Trophoblast cell (in vitro differentiated cells and primary cell): ENCODE measurements at regions not wholly inside any gene's neighbourhood (a gene's known extent, or its start where the extent isn't known, plus 50 kb on each side); places are given as distances from the start of the nearest gene placed in this dataset.

Source experiments
- DNase-seq, 2 donors: peaks; one replicate each; pipeline ENCODE4 v3.0.0-alpha.2; 2016
- H2AFZ ChIP-seq: 2 replicates; pipeline ENCODE4 v1.6.1; 2013; ENCODE audit warnings: low read length, moderate library complexity, mild to moderate bottlenecking; ENCODE audit not compliant: insufficient read depth, poor library complexity
- H2AK5ac ChIP-seq: 2 replicates; pipeline ENCODE4 v1.6.1; 2013; ENCODE audit warnings: mild to moderate bottlenecking, low read length
- H2BK120ac ChIP-seq: 2 replicates; pipeline ENCODE4 v1.6.1; 2013; ENCODE audit warnings: low read length, mild to moderate bottlenecking, moderate library complexity; ENCODE audit not compliant: insufficient read depth, poor library complexity
- H2BK12ac ChIP-seq: 2 replicates; pipeline ENCODE4 v1.6.1; 2013; ENCODE audit warnings: mild to moderate bottlenecking, low read length, moderate library complexity
- H2BK5ac ChIP-seq: 2 replicates; pipeline ENCODE4 v1.6.1; 2013; ENCODE audit warnings: low read length, low read depth, moderate library complexity, mild to moderate bottlenecking; ENCODE audit not compliant: poor library complexity
- H3K14ac ChIP-seq: 2 replicates; pipeline ENCODE4 v1.6.1; 2013; ENCODE audit warnings: mild to moderate bottlenecking, low read length
- H3K18ac ChIP-seq: 2 replicates; pipeline ENCODE4 v1.6.1; 2013; ENCODE audit warnings: mild to moderate bottlenecking, low read length
- H3K23ac ChIP-seq: 2 replicates; pipeline ENCODE4 v1.6.1; 2013; ENCODE audit warnings: low read length
- H3K27ac ChIP-seq: 2 replicates; pipeline ENCODE4 v1.5.1; 2013; ENCODE audit warnings: low read depth, mild to moderate bottlenecking, inconsistent platforms, low read length, moderate library complexity
- H3K27me3 ChIP-seq: 2 replicates; pipeline ENCODE4 v1.6.1; 2013; ENCODE audit warnings: inconsistent platforms, mild to moderate bottlenecking, low read length, moderate library complexity; ENCODE audit not compliant: insufficient read depth
- H3K36me3 ChIP-seq, 2 experiments: 1 replicate in 1 of 2; 2 replicates in 1 of 2; pipeline ENCODE4 v1.6.1; 2013; ENCODE audit warnings: low read length in 2 of 2, mild to moderate bottlenecking in 2 of 2, moderate library complexity in 1 of 2; ENCODE audit not compliant: insufficient read depth in 2 of 2, control insufficient read depth in 1 of 2
- H3K4ac ChIP-seq: 2 replicates; pipeline ENCODE4 v1.6.1; 2013; ENCODE audit warnings: low read depth, mild to moderate bottlenecking, low read length, moderate library complexity
- H3K4me1 ChIP-seq, 2 experiments: 1 replicate in 1 of 2; 2 replicates in 1 of 2; pipeline ENCODE4 v1.6.1; 2013; ENCODE audit warnings: low read length in 2 of 2, mild to moderate bottlenecking in 2 of 2, moderate library complexity in 1 of 2; ENCODE audit not compliant: insufficient read depth in 2 of 2, control insufficient read depth in 1 of 2
- H3K4me2 ChIP-seq: 2 replicates; pipeline ENCODE4 v1.6.1; 2013; ENCODE audit warnings: inconsistent platforms, mild to moderate bottlenecking, low read length, moderate library complexity
- H3K4me3 ChIP-seq: 2 replicates; pipeline ENCODE4 v1.5.1; 2013; ENCODE audit warnings: mild to moderate bottlenecking, low read depth, low read length, inconsistent platforms
- H3K79me1 ChIP-seq: one replicate; pipeline ENCODE4 v1.6.1; 2013; ENCODE audit warnings: low read length
- H3K79me2 ChIP-seq: 2 replicates; pipeline ENCODE4 v1.6.1; 2013; ENCODE audit warnings: low read length, mild to moderate bottlenecking; ENCODE audit not compliant: control insufficient read depth, insufficient read depth, poor library complexity
- H3K9ac ChIP-seq: 2 replicates; pipeline ENCODE4 v1.6.1; 2013; ENCODE audit warnings: mild to moderate bottlenecking, low read length
- H3K9me3 ChIP-seq: 2 replicates; pipeline ENCODE4 v1.6.1; 2013; ENCODE audit warnings: low read depth, mild to moderate bottlenecking, control low read depth, inconsistent platforms, low read length; ENCODE audit not compliant: insufficient read depth
- H4K12ac ChIP-seq: 2 replicates; pipeline ENCODE4 v1.6.1; 2013; ENCODE audit warnings: low read depth, mild to moderate bottlenecking, low read length, moderate library complexity
- H4K8ac ChIP-seq: 2 replicates; pipeline ENCODE4 v1.6.1; 2013; ENCODE audit warnings: low read depth, mild to moderate bottlenecking, low read length, moderate library complexity
- H4K91ac ChIP-seq: one replicate; pipeline ENCODE4 v1.6.1; 2013; ENCODE audit warnings: low read depth, mild to moderate bottlenecking, low read length, moderate library complexity
- WGBS: extraction: QIAGEN DNeasy Blood & Tissue Kit; methylation state at CpG from one replicate; pipeline ENCODE4 v1.1.7; 2013; ENCODE audit warnings: missing lambda C conversion rate; ENCODE audit not compliant: insufficient read length, insufficient coverage; ENCODE audit errors: extremely low coverage; 5-methylcytosine and 5-hydroxymethylcytosine counted together

DNA sequence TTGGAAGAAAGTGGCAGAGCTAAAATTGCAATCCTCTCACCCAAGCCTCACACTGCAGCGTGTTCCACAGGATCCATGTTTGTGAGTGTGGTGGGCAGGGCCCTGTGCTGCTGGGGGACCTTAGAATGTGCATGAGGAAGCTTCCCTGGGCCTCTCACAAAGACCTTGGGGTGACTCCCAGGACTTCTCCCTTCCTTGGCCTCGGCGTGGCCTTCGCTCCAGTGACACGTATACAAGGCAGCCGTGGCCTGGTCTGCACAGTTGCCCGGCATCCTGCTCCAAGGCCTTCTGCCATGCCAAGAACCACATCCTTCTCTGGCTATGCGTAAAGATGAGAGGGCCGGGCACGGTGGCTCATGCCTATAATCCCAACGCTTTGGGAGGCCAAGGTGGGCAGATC is 196.4 kb downstream of the UACA start:
- Histone ChIP-seq H2AK5ac (no peak overlapping the region), H3K79me2 (no peaks in the 10 kb centered on the region), H4K12ac (no peak overlapping the region), H3K4me2 (no peak overlapping the region), H2BK5ac (no peak overlapping the region), H2BK12ac (no peak overlapping the region), H3K27ac (no peak overlapping the region), H3K4me3 (no peak overlapping the region), H3K4me1 (no peaks in the 10 kb centered on the region), H3K9ac (no peak overlapping the region), H4K8ac (no peak overlapping the region), H3K9me3 (peaks cover 3% of the 10 kb centered on the region), H3K14ac (no peak overlapping the region), H3K18ac (no peak overlapping the region), H3K23ac (no peak overlapping the region), H3K79me1 (no peaks in the 10 kb centered on the region), H3K27me3 (no peaks in the 10 kb centered on the region), H3K4ac (no peak overlapping the region), H3K36me3 (no peaks in the 10 kb centered on the region), H2BK120ac (no peak overlapping the region), H4K91ac (no peak overlapping the region), H2AFZ (no peak overlapping the region)
- no peak for DNase-seq
- WGBS, result no CpG with 5 or more reads among the region's 11 CpGs

DNA sequence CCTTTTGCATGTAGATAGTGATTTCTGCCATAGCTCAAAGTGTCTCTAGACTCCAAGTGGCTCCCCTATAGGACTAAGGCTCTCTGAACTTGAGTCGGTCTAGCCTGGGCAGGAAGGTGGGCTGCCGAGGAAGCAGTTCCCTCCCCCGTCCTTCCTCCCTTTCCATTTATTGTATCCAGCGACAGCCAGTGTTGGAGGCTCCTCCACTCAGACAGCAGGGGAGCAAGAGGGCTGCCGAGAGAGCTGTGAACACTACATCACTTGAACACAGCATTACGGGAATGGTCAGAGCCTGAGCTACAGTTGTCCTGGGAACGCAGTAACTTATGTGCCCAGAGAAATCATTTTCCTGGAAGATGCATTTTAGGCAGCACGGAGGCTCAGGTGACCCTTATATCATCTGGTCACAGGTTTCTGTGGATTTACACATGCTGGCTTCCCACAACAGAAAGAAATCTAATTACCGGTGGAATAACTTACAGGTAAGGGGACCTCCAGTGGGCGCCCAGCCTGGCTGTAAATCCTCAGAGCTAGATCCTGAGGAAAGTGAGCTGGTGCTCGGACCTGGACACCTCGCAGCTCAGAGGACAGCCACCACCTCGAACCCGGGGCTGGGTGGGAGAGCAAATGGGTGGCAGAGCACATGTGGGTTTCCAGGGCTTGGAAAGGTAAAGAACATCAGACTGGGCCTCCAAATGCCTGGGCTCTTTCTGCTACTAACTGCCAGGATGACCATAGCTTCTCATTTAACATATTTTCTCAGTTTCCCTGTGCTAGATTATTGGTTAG is 197.1 kb downstream of the UACA start:
- Histone ChIP-seq H3K14ac (no peak overlapping the region), H3K23ac (no peak overlapping the region), H3K79me1 (no peaks in the 10 kb centered on the region), H3K27ac (no peak overlapping the region), H3K4me2 (no peak overlapping the region), H3K27me3 (no peaks in the 10 kb centered on the region), H3K9ac (no peak overlapping the region), H2BK5ac (no peak overlapping the region), H4K91ac (no peak overlapping the region), H3K79me2 (no peaks in the 10 kb centered on the region), H2BK120ac (no peak overlapping the region), H3K4ac (no peak overlapping the region), H2AFZ (no peak overlapping the region), H4K12ac (no peak overlapping the region), H2AK5ac (no peak overlapping the region), H3K9me3 (peaks cover 3% of the 10 kb centered on the region), H3K4me3 (no peak overlapping the region), H2BK12ac (no peak overlapping the region), H4K8ac (no peak overlapping the region), H3K36me3 (no peaks in the 10 kb centered on the region), H3K4me1 (no peaks in the 10 kb centered on the region), H3K18ac (no peak overlapping the region)
- no CpG with 5 or more reads among the region's 14 CpGs for WGBS
- no peak for DNase-seq

DNA sequence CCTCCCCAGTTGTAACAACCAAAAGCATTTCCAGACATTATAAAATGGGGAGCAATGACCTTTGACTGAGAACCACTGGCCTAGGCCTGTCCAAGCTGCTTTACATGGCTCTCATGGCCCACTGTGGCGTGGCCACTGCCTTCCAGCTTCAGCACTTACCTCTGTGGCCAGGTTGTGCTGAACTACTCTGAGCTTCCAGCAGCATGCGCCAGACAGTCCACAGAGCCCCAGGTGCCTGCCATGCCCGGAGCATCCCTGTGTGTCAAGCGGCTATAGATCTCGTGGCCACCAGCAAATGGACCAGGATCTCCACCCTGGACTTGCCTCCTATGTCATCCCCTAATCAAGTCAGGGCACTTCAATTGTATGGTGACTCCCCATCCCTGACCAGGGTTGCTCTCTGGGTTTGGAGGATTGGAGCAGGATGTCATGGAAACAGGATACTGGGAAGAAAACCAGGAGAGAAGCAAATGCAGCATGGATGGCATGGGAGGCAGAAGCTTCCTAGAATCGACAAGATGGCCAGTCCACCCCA is 199.7 kb downstream of the UACA start:
- DNase-seq, result no peak
- Histone ChIP-seq H2BK120ac (no peak overlapping the region), H4K8ac (no peak overlapping the region), H3K79me2 (no peaks in the 10 kb centered on the region), H2AFZ (no peak overlapping the region), H3K14ac (no peak overlapping the region), H3K4me3 (no peak overlapping the region), H3K27me3 (no peaks in the 10 kb centered on the region), H3K4ac (no peak overlapping the region), H2AK5ac (no peak overlapping the region), H3K23ac (no peak overlapping the region), H3K9ac (no peak overlapping the region), H3K4me1 (peaks cover 0 to 8% of the 10 kb centered on the region in 2 experiments), H3K79me1 (no peaks in the 10 kb centered on the region), H3K9me3 (peaks cover 7% of the 10 kb centered on the region), H3K18ac (no peak overlapping the region), H2BK5ac (no peak overlapping the region), H2BK12ac (no peak overlapping the region), H3K27ac (no peak overlapping the region), H3K36me3 (no peaks in the 10 kb centered on the region), H4K12ac (no peak overlapping the region), H3K4me2 (no peak overlapping the region), H4K91ac (no peak overlapping the region)
- no CpG with 5 or more reads among the region's 6 CpGs for WGBS

DNA sequence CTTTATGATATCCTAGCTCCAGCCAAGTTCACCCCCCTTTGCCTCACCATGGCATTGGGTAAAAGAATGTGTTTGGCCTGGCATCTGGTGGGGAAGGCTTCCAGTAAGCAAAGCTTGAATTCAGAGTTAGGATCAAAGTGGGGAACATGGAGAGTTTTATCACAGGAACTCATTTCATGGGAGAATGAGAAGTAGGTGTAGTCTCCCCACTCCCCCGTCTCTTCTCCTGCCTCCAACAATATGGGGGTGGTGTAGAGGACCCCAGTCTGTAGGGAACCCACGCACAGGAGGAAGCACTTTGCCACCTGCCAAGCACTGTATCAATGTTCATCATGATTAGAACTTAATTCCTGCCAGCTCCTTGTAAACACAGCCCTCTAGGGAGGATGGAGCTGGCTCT is 200.5 kb downstream of the UACA start:
- H3K36me3 ChIP-seq, result no peaks in the 10 kb centered on the region
- H4K12ac ChIP-seq, result no peak overlapping the region
- WGBS, result no CpG with 5 or more reads among the region's 2 CpGs
- H4K8ac ChIP-seq, result no peak overlapping the region
- no peak for DNase-seq
- H2AK5ac ChIP-seq, result no peak overlapping the region
- H3K79me1 ChIP-seq, result no peaks in the 10 kb centered on the region
- no peak overlapping the region for H3K23ac ChIP-seq
- peaks cover 10% of the 10 kb centered on the region for H3K9me3 ChIP-seq
- H2BK5ac ChIP-seq, result no peak overlapping the region
- no peak overlapping the region for H3K9ac ChIP-seq
- H2AFZ ChIP-seq, result no peak overlapping the region
- H4K91ac ChIP-seq, result no peak overlapping the region
- no peak overlapping the region for H3K4me3 ChIP-seq
- no peaks in the 10 kb centered on the region for H3K79me2 ChIP-seq
- H3K18ac ChIP-seq, result no peak overlapping the region
- H3K27ac ChIP-seq, result no peak overlapping the region
- no peak overlapping the region for H3K4ac ChIP-seq
- H3K14ac ChIP-seq, result no peak overlapping the region
- no peaks in the 10 kb centered on the region for H3K27me3 ChIP-seq
- no peak overlapping the region for H2BK120ac ChIP-seq
- H3K4me2 ChIP-seq, result no peak overlapping the region
- no peak overlapping the region for H2BK12ac ChIP-seq
- peaks cover 0 to 9% of the 10 kb centered on the region in 2 experiments for H3K4me1 ChIP-seq
